ENCODE measurements at regions not wholly inside any gene's neighbourhood (a gene's known extent, or its start where the extent isn't known, plus 50 kb on each side); places are given as distances from the start of the nearest gene placed in this dataset.

- Histone ChIP-seq H3K4me3 (replicated peaks in 1 of 3) (no peak overlapping the region), H3K27ac (no peak overlapping the region), H3K36me3 (no peaks in the 10 kb centered on the region), H3K9me3 (no peaks in the 10 kb centered on the region), H3K4me1 (peaks cover 9 to 10% of the 10 kb centered on the region in 2 donors), H3K27me3 (no peaks in the 10 kb centered on the region)
- intact Hi-C loops (cut with DNase I) = no loop called here
- TF ChIP-seq POLR2A (IDR thresholded peaks at IDR 0.05) = no peak
- TF ChIP-seq, protein P1, sequence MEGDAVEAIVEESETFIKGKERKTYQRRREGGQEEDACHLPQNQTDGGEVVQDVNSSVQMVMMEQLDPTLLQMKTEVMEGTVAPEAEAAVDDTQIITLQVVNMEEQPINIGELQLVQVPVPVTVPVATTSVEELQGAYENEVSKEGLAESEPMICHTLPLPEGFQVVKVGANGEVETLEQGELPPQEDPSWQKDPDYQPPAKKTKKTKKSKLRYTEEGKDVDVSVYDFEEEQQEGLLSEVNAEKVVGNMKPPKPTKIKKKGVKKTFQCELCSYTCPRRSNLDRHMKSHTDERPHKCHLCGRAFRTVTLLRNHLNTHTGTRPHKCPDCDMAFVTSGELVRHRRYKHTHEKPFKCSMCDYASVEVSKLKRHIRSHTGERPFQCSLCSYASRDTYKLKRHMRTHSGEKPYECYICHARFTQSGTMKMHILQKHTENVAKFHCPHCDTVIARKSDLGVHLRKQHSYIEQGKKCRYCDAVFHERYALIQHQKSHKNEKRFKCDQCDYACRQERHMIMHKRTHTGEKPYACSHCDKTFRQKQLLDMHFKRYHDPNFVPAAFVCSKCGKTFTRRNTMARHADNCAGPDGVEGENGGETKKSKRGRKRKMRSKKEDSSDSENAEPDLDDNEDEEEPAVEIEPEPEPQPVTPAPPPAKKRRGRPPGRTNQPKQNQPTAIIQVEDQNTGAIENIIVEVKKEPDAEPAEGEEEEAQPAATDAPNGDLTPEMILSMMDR (IDR thresholded peaks at IDR 0.05) = no peak
- WGBS, 2 donors = 92 to 98% methylated on average over 3 of the region's 3 CpGs
- no peak for DNase-seq
Observed at GRCh38 chr12:75822416-75822815, 209.2 kb downstream of the PHLDA1 start.

GRCh38 chr12:75820848-75821578 is 210.6 kb downstream of the PHLDA1 start:
- no peaks in the 10 kb centered on the region for H3K9me3 ChIP-seq
- no peaks in the 10 kb centered on the region for H3K27me3 ChIP-seq
- no peaks in the 10 kb centered on the region for H3K36me3 ChIP-seq
- TF ChIP-seq, protein P1 (IDR thresholded peaks at IDR 0.05) = peak in 1 of 6 experiments; percentile 20
- TF ChIP-seq POLR2A (IDR thresholded peaks at IDR 0.05) = no peak
- peaks cover 10 to 21% of the 10 kb centered on the region in 2 donors for H3K4me1 ChIP-seq
- intact Hi-C loops (cut with DNase I) = no loop called here
- peak overlapping the region in 2 of 3 donors; percentile 5 to 56 for H3K27ac ChIP-seq
- no peak overlapping the region for H3K4me3 ChIP-seq (replicated peaks in 1 of 3)
- WGBS, 2 donors = 72 to 82% methylated on average over 10 of the region's 10 CpGs
- peak; percentile 31 to 44 for DNase-seq

DNA sequence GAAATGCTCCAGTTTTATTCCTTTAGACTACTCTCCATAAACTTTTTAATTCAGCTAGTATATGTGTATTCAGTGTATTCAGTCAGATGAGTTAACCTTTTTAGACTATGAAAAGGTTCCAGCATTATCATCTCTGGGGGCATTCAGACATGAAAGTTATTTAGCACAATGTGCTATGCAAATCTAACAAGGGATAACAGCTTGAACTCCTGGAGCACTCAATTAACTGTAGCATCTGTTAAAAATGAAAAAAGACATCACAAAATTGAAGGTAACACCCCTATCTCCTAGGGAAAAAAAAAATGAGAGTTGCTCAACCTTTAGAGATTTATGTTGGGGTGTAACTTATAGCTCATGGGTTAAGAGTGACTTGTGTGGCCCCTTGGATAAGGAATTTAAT is 211.5 kb downstream of the PHLDA1 start:
- TF ChIP-seq POLR2A (IDR thresholded peaks at IDR 0.05) = no peak
- TF ChIP-seq, protein P1 (IDR thresholded peaks at IDR 0.05) = no peak
- peak overlapping the region; percentile 5 to 56 (median 7) for H3K27ac ChIP-seq
- no peaks in the 10 kb centered on the region for H3K9me3 ChIP-seq
- no peak overlapping the region for H3K4me3 ChIP-seq (replicated peaks in 1 of 3)
- DNase-seq = no peak
- H3K4me1 ChIP-seq = peaks cover 19 to 31% of the 10 kb centered on the region in 2 donors
- no peaks in the 10 kb centered on the region for H3K27me3 ChIP-seq
- intact Hi-C loops (cut with DNase I) = no loop called here
- no peaks in the 10 kb centered on the region for H3K36me3 ChIP-seq

GRCh38 chr12:75819512-75819911 is 212.1 kb downstream of the PHLDA1 start:
- Histone ChIP-seq H3K36me3 (no peaks in the 10 kb centered on the region), H3K27me3 (no peaks in the 10 kb centered on the region), H3K4me3 (replicated peaks in 1 of 3) (no peak overlapping the region), H3K9me3 (no peaks in the 10 kb centered on the region), H3K4me1 (peaks cover 22 to 35% of the 10 kb centered on the region in 2 donors), H3K27ac (peak overlapping the region; percentile 5 to 56 (median 7))
- 87 to 89% methylated on average over 5 of the region's 5 CpGs for WGBS, 2 donors
- no peak for DNase-seq
- intact Hi-C loops (cut with DNase I) = no loop called here
- TF ChIP-seq, protein P1 (IDR thresholded peaks at IDR 0.05) = no peak
- no peak for TF ChIP-seq POLR2A (IDR thresholded peaks at IDR 0.05)

GRCh38 chr12:75818863-75819262 is 212.7 kb downstream of the PHLDA1 start:
- intact Hi-C loops (cut with DNase I) = no loop called here
- no peaks in the 10 kb centered on the region for H3K27me3 ChIP-seq
- peaks cover 22 to 35% of the 10 kb centered on the region in 2 donors for H3K4me1 ChIP-seq
- TF ChIP-seq, protein P1 (IDR thresholded peaks at IDR 0.05) = no peak
- no peak for TF ChIP-seq POLR2A (IDR thresholded peaks at IDR 0.05)
- no peaks in the 10 kb centered on the region for H3K9me3 ChIP-seq
- no peak overlapping the region for H3K4me3 ChIP-seq (replicated peaks in 1 of 3)
- no peaks in the 10 kb centered on the region for H3K36me3 ChIP-seq
- H3K27ac ChIP-seq = peak overlapping the region in 1 of 3 donors; percentile 56
- no peak for DNase-seq

All from thyroid gland (tissue), 4 donors.